Stimulated activated CD4-positive, alpha-beta T cell treated with anti-CD3 and anti-CD28 coated beads, Interleukin-1b, Interleukin-23, amount 100 ng/mL, for 48 hours (primary cell): ENCODE measurements at regions not wholly inside any gene's neighbourhood (a gene's known extent, or its start where the extent isn't known, plus 50 kb on each side); places are given as distances from the start of the nearest gene placed in this dataset.
"Not testable (repeated sequence)": the region's sequence is repeated elsewhere in the genome, so short reads cannot be mapped to it uniquely, and the experiment has no call there.

Experiments
- DNase-seq: peaks from one replicate; pipeline ENCODE4 v3.0.0-alpha.2; 2020

GRCh38 chr14:71165121-71166031, 258.1 kb downstream of the PCNX1 start:
- DNase-seq = no peak

- no peak for DNase-seq
Measured at GRCh38 chr14:71166180-71166837, 259.1 kb downstream of the PCNX1 start.

- DNase-seq = not testable (repeated sequence)
Measured at GRCh38 chr14:71167325-71167950, 260.2 kb downstream of the PCNX1 start.

- peak; percentile 10 for DNase-seq
Measured at GRCh38 chr14:71168161-71168560, 260.9 kb downstream of the PCNX1 start.

- DNase-seq = no peak
Measured at GRCh38 chr14:71168564-71169427, 261.5 kb downstream of the PCNX1 start.

- DNase-seq = no peak
Measured at GRCh38 chr14:71169861-71170260, 262.6 kb downstream of the PCNX1 start.

GRCh38 chr14:71175491-71175890, 268.2 kb downstream of the PCNX1 start:
- DNase-seq = no peak

- DNase-seq = no peak
Measured at GRCh38 chr14:71179066-71179465, 271.8 kb downstream of the PCNX1 start.

GRCh38 chr14:71180397-71180796, 273.1 kb downstream of the PCNX1 start:
- DNase-seq = no peak

GRCh38 chr14:71181215-71182003, 274.1 kb downstream of the PCNX1 start:
- no peak for DNase-seq

GRCh38 chr14:71183876-71184689, 276.8 kb downstream of the PCNX1 start:
- no peak for DNase-seq

GRCh38 chr14:71185637-71186036, 278.4 kb downstream of the PCNX1 start:
- no peak for DNase-seq

GRCh38 chr14:71187633-71188356, 280.5 kb downstream of the PCNX1 start:
- no peak for DNase-seq

- DNase-seq = no peak
Measured at GRCh38 chr14:71190770-71191374, 283.6 kb downstream of the PCNX1 start.

- DNase-seq = no peak
Measured at GRCh38 chr14:71193663-71194062, 286.4 kb downstream of the PCNX1 start.

GRCh38 chr14:71194251-71194650, 287.0 kb downstream of the PCNX1 start:
- no peak for DNase-seq

- DNase-seq = no peak
Measured at GRCh38 chr14:71196921-71197320, 289.7 kb downstream of the PCNX1 start.

- no peak for DNase-seq
Measured at GRCh38 chr14:71198687-71199086, 291.4 kb downstream of the PCNX1 start.

- no peak for DNase-seq
Measured at GRCh38 chr14:71201840-71202239, 294.6 kb downstream of the PCNX1 start.

- no peak for DNase-seq
Measured at GRCh38 chr14:71202881-71203280, 295.6 kb downstream of the PCNX1 start.
